NT2/D1 (cell line): ENCODE measurements at regions not wholly inside any gene's neighbourhood (a gene's known extent, or its start where the extent isn't known, plus 50 kb on each side); places are given as distances from the start of the nearest gene placed in this dataset.

ENCODE experiments used
- SUZ12 ChIP-seq: IDR thresholded peaks from 2 replicates; pipeline ENCODE4 v1.6.1; 2011; ENCODE audit not compliant: insufficient read length, insufficient read depth; ENCODE audit errors: extremely low read depth
- YY1 ChIP-seq: IDR thresholded peaks from 2 replicates; pipeline ENCODE4 v1.6.1; 2011; ENCODE audit not compliant: insufficient read length, insufficient read depth

DNA sequence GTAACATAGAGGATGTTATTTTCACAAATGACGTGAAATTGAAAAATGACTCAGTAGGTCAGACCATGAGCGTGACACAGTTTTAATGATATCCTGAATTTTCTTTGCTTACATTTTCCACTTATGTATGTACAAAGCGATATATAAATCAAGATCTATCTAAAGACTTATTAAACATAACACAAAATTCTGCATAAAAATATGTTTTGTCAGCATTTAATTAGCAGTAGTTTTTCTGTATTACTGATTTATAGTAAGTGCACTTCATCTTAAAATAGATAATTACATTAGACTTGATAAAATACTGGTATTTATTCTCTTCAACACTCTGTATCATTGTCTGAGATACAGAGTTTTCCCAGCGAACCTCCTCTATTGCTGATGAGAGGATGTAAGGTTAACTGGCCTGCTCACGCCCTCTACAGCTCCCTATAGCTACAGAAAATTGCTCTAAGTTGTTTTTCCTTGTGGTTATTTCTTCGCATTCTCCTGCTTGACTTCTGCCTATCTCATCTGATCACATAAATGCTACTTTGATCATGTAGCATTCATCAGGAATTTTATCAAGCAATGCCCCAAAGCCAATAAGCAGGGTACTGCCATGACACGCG lies 548.8 kb upstream of the REG3G start:
- no peak for TF ChIP-seq SUZ12
- no peak for TF ChIP-seq YY1
